MM.1S (cell line): ENCODE measurements at regions not wholly inside any gene's neighbourhood (a gene's known extent, or its start where the extent isn't known, plus 50 kb on each side); places are given as distances from the start of the nearest gene placed in this dataset.
"Not testable (repeated sequence)": the region's sequence is repeated elsewhere in the genome, so short reads cannot be mapped to it uniquely, and the experiment has no call there.

Source experiments
- EZH2 ChIP-seq: fragments of 300-600 bp; sonication (generic); optimal IDR thresholded peaks from 2 replicates; pipeline ENCODE3; 2017; ENCODE audit warnings: low read depth, mild to moderate bottlenecking, antibody characterized with exemption, low read length, mixed read lengths
- EZH2phosphoT487 ChIP-seq: fragments of 300-600 bp; sonication (generic); IDR thresholded peaks from 2 replicates; pipeline ENCODE4 v1.6.1; 2018; ENCODE audit warnings: antibody characterized with exemption, low read length
- TF ChIP-seq, protein P1 (sequence below): fragments of 300-600 bp; sonication (generic); IDR thresholded peaks from 2 replicates; pipeline ENCODE4 v1.5.1; 2016; ENCODE audit warnings: antibody characterized with exemption, low read length, mixed read lengths

DNA sequence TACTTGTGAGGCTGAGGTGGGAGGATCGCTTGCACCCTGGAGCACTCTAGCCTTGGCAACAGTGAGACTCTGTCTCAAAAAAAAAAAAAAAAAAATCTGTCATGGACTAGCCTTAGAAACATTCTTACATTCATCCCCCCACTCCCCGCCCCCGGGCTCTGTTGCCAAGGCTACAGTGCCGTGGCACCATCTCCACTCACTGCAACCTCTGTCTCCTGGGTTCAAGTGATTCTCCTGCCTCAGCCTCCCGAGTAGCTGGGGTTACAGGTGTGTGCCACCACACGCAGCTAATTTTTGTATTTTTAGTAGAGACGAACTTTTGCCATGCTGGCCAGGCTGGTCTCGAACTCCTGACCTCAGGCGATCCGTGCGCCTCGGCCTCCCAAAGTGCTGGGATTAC, 62.4 kb downstream of the FOXA2 start:
- TF ChIP-seq, protein P1, sequence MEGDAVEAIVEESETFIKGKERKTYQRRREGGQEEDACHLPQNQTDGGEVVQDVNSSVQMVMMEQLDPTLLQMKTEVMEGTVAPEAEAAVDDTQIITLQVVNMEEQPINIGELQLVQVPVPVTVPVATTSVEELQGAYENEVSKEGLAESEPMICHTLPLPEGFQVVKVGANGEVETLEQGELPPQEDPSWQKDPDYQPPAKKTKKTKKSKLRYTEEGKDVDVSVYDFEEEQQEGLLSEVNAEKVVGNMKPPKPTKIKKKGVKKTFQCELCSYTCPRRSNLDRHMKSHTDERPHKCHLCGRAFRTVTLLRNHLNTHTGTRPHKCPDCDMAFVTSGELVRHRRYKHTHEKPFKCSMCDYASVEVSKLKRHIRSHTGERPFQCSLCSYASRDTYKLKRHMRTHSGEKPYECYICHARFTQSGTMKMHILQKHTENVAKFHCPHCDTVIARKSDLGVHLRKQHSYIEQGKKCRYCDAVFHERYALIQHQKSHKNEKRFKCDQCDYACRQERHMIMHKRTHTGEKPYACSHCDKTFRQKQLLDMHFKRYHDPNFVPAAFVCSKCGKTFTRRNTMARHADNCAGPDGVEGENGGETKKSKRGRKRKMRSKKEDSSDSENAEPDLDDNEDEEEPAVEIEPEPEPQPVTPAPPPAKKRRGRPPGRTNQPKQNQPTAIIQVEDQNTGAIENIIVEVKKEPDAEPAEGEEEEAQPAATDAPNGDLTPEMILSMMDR = not testable (repeated sequence)
- TF ChIP-seq EZH2, EZH2phosphoT487: not testable (repeated sequence)
